IPS-NIHi11 (cell line): ENCODE measurements at regions not wholly inside any gene's neighbourhood (a gene's known extent, or its start where the extent isn't known, plus 50 kb on each side); places are given as distances from the start of the nearest gene placed in this dataset.
"Not testable (repeated sequence)": the region's sequence is repeated elsewhere in the genome, so short reads cannot be mapped to it uniquely, and the experiment has no call there.

Source experiments
- DNase-seq: peaks from one replicate; pipeline ENCODE4 v3.0.0; 2012; ENCODE audit warnings: mixed read lengths, low spot score

- no peak for DNase-seq
These were observed 119.0 kb upstream of the STARD4 start for GRCh38 chr5:111631328-111631727.

- no peak for DNase-seq
These were observed 116.6 kb upstream of the STARD4 start for GRCh38 chr5:111628901-111629300.

GRCh38 chr5:111627862-111628261, 115.5 kb upstream of the STARD4 start:
- DNase-seq: no peak

- DNase-seq: no peak
These were observed 114.3 kb upstream of the STARD4 start for GRCh38 chr5:111626473-111627148.

- no peak for DNase-seq
These were observed 106.4 kb upstream of the STARD4 start for GRCh38 chr5:111618623-111619271.

GRCh38 chr5:111615054-111615453, 102.7 kb upstream of the STARD4 start:
- no peak for DNase-seq

- DNase-seq: not testable (repeated sequence)
These were observed 99.8 kb upstream of the STARD4 start for GRCh38 chr5:111612013-111612630.

- DNase-seq: no peak
These were observed 93.9 kb upstream of the STARD4 start for GRCh38 chr5:111606194-111606593.

GRCh38 chr5:111603446-111603827, 91.1 kb upstream of the STARD4 start:
- DNase-seq: no peak

GRCh38 chr5:111602817-111603445, 90.6 kb upstream of the STARD4 start:
- DNase-seq: no peak

- no peak for DNase-seq
These were observed 86.7 kb upstream of the STARD4 start for GRCh38 chr5:111598996-111599395.

GRCh38 chr5:111597491-111597890, 85.2 kb upstream of the STARD4 start:
- no peak for DNase-seq

- no peak for DNase-seq
These were observed 84.4 kb upstream of the STARD4 start for GRCh38 chr5:111596705-111597104.

- DNase-seq: no peak
These were observed 83.1 kb upstream of the STARD4 start for GRCh38 chr5:111595425-111595824.

- no peak for DNase-seq
These were observed 77.0 kb upstream of the STARD4 start for GRCh38 chr5:111589316-111589715.

GRCh38 chr5:111587728-111588127, 75.4 kb upstream of the STARD4 start:
- no peak for DNase-seq

GRCh38 chr5:111585946-111586345, 73.6 kb upstream of the STARD4 start:
- DNase-seq: no peak

- DNase-seq: no peak
These were observed 73.0 kb upstream of the STARD4 start for GRCh38 chr5:111585291-111585690.

- peak; percentile 21 for DNase-seq
These were observed 72.3 kb upstream of the STARD4 start for GRCh38 chr5:111584651-111585050.

- DNase-seq: no peak
These were observed 71.4 kb upstream of the STARD4 start for GRCh38 chr5:111583758-111584203.

GRCh38 chr5:111582993-111583601, 70.8 kb upstream of the STARD4 start:
- DNase-seq: no peak

- DNase-seq: no peak
These were observed 70.1 kb upstream of the STARD4 start for GRCh38 chr5:111582451-111582850.
